ENCODE measurements at regions not wholly inside any gene's neighbourhood (a gene's known extent, or its start where the extent isn't known, plus 50 kb on each side); places are given as distances from the start of the nearest gene placed in this dataset.

- Histone ChIP-seq H4K91ac (ENCODE audit: insufficient read depth, low read depth, low read length) (no peak overlapping the region), H4K20me1 (ENCODE audit: insufficient read depth, low read length) (no peaks in the 10 kb centered on the region), H2BK15ac (ENCODE audit: low read depth, low read length) (no peak overlapping the region), H2BK5ac (ENCODE audit: low read depth, low read length, poor library complexity, severe bottlenecking) (no peak overlapping the region), H2AK5ac (ENCODE audit: low read depth, low read length) (no peak overlapping the region), H3K79me1 (ENCODE audit: low read depth in 1 of 2, low read length in 2 of 2) (no peaks in the 10 kb centered on the region), H3K9me3 (ENCODE audit: control insufficient read depth, insufficient read depth, low read length) (no peaks in the 10 kb centered on the region), H3K9ac (ENCODE audit: low read depth, low read length) (no peak overlapping the region), H3K27me3 (ENCODE audit: control insufficient read depth, insufficient read depth, low read length) (no peaks in the 10 kb centered on the region), H3K23ac (ENCODE audit: low read depth, low read length) (no peak overlapping the region), H3K27ac (ENCODE audit: insufficient read depth, low read length) (no peak overlapping the region), H4K8ac (ENCODE audit: low read depth in 2 of 2, low read length in 2 of 2) (no peak overlapping the region), H2BK120ac (ENCODE audit: low read depth, low read length) (no peak overlapping the region), H3K4ac (ENCODE audit: low read depth, low read length) (no peak overlapping the region), H2BK20ac (ENCODE audit: low read depth, low read length) (no peak overlapping the region), H4K5ac (ENCODE audit: low read depth, low read length) (no peak overlapping the region), H3K36me3 (ENCODE audit: control insufficient read depth, insufficient read depth, low read length) (no peaks in the 10 kb centered on the region), H2AK9ac (replicated peaks; ENCODE audit: low read depth, low read length, poor library complexity) (no peak overlapping the region), H3K56ac (ENCODE audit: extremely low read depth, insufficient read depth, low read length) (no peak overlapping the region), H3K4me1 (ENCODE audit: control insufficient read depth, insufficient read depth, low read length) (no peaks in the 10 kb centered on the region), H3K14ac (replicated peaks; ENCODE audit: low read depth, low read length) (no peak overlapping the region), H3K4me3 (ENCODE audit: insufficient read depth, low read depth, low read length) (no peak overlapping the region), H3K18ac (ENCODE audit: low read depth, low read length) (no peak overlapping the region), H3K9me1 (ENCODE audit: insufficient read depth, low read length) (no peaks in the 10 kb centered on the region), H2AFZ (replicated peaks; ENCODE audit: low read length, poor library complexity) (no peak overlapping the region), H3K4me2 (ENCODE audit: low read depth, low read length) (no peak overlapping the region)
- CTCF ChIA-PET = no interaction called here
- ATAC-seq (ENCODE audit: low read depth) = no peak
- POLR2A ChIA-PET (ENCODE audit: unreplicated experiment) = no interaction called here
- intact Hi-C loops (cut with micrococcal nuclease) (no loop called here), dilution Hi-C loops (cut with HindIII; ENCODE audit: low sequenced_read_pairs, unreplicated experiment) (no loop called here), in situ Hi-C loops (cut with MboI; ENCODE audit: low sequenced_read_pairs) (no loop called here)
- no CpG with 5 or more reads among the region's 2 CpGs for WGBS, 2 experiments (ENCODE audit: extremely low coverage in 2 of 2, insufficient read length in 1 of 2)
- no peak for TF ChIP-seq MAFK (IDR thresholded peaks at IDR 0.05; ENCODE audit: low read depth, low read length)
- no peak for TF ChIP-seq NFE2L2 (IDR thresholded peaks at IDR 0.05; ENCODE audit: low read depth, low read length)
- no peak for DNase-seq
- no TSS peak for BruUV-seq (replicated peaks)
Observed at GRCh38 chr14:42023452-42023851, 416.8 kb downstream of the LRFN5 start.
